ENCODE measurements at regions not wholly inside any gene's neighbourhood (a gene's known extent, or its start where the extent isn't known, plus 50 kb on each side); places are given as distances from the start of the nearest gene placed in this dataset.

- TF ChIP-seq, protein P1, sequence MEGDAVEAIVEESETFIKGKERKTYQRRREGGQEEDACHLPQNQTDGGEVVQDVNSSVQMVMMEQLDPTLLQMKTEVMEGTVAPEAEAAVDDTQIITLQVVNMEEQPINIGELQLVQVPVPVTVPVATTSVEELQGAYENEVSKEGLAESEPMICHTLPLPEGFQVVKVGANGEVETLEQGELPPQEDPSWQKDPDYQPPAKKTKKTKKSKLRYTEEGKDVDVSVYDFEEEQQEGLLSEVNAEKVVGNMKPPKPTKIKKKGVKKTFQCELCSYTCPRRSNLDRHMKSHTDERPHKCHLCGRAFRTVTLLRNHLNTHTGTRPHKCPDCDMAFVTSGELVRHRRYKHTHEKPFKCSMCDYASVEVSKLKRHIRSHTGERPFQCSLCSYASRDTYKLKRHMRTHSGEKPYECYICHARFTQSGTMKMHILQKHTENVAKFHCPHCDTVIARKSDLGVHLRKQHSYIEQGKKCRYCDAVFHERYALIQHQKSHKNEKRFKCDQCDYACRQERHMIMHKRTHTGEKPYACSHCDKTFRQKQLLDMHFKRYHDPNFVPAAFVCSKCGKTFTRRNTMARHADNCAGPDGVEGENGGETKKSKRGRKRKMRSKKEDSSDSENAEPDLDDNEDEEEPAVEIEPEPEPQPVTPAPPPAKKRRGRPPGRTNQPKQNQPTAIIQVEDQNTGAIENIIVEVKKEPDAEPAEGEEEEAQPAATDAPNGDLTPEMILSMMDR (IDR thresholded peaks at IDR 0.05): no peak
- no peak for TF ChIP-seq POLR2AphosphoS5 (IDR thresholded peaks at IDR 0.05)
- no peak for TF ChIP-seq EP300 (IDR thresholded peaks at IDR 0.05)
- no peak for TF ChIP-seq POLR2A (IDR thresholded peaks at IDR 0.05)
These were observed 254.6 kb upstream of the NRP1 start for GRCh38 chr10:33588974-33589600.

Measured in stomach (tissue), 4 donors.